Trophoblast cell (in vitro differentiated cells and primary cell): ENCODE measurements at regions not wholly inside any gene's neighbourhood (a gene's known extent, or its start where the extent isn't known, plus 50 kb on each side); places are given as distances from the start of the nearest gene placed in this dataset.

Experiments
- DNase-seq, 2 donors: peaks; one replicate each; pipeline ENCODE4 v3.0.0-alpha.2; 2016
- H2AFZ ChIP-seq: 2 replicates; pipeline ENCODE4 v1.6.1; 2013; ENCODE audit warnings: low read length, moderate library complexity, mild to moderate bottlenecking; ENCODE audit not compliant: insufficient read depth, poor library complexity
- H2AK5ac ChIP-seq: 2 replicates; pipeline ENCODE4 v1.6.1; 2013; ENCODE audit warnings: mild to moderate bottlenecking, low read length
- H2BK120ac ChIP-seq: 2 replicates; pipeline ENCODE4 v1.6.1; 2013; ENCODE audit warnings: low read length, mild to moderate bottlenecking, moderate library complexity; ENCODE audit not compliant: insufficient read depth, poor library complexity
- H2BK12ac ChIP-seq: 2 replicates; pipeline ENCODE4 v1.6.1; 2013; ENCODE audit warnings: mild to moderate bottlenecking, low read length, moderate library complexity
- H2BK5ac ChIP-seq: 2 replicates; pipeline ENCODE4 v1.6.1; 2013; ENCODE audit warnings: low read length, low read depth, moderate library complexity, mild to moderate bottlenecking; ENCODE audit not compliant: poor library complexity
- H3K14ac ChIP-seq: 2 replicates; pipeline ENCODE4 v1.6.1; 2013; ENCODE audit warnings: mild to moderate bottlenecking, low read length
- H3K18ac ChIP-seq: 2 replicates; pipeline ENCODE4 v1.6.1; 2013; ENCODE audit warnings: mild to moderate bottlenecking, low read length
- H3K23ac ChIP-seq: 2 replicates; pipeline ENCODE4 v1.6.1; 2013; ENCODE audit warnings: low read length
- H3K27ac ChIP-seq: 2 replicates; pipeline ENCODE4 v1.5.1; 2013; ENCODE audit warnings: low read depth, mild to moderate bottlenecking, inconsistent platforms, low read length, moderate library complexity
- H3K27me3 ChIP-seq: 2 replicates; pipeline ENCODE4 v1.6.1; 2013; ENCODE audit warnings: inconsistent platforms, mild to moderate bottlenecking, low read length, moderate library complexity; ENCODE audit not compliant: insufficient read depth
- H3K36me3 ChIP-seq, 2 experiments: 1 replicate in 1 of 2; 2 replicates in 1 of 2; pipeline ENCODE4 v1.6.1; 2013; ENCODE audit warnings: low read length in 2 of 2, mild to moderate bottlenecking in 2 of 2, moderate library complexity in 1 of 2; ENCODE audit not compliant: insufficient read depth in 2 of 2, control insufficient read depth in 1 of 2
- H3K4ac ChIP-seq: 2 replicates; pipeline ENCODE4 v1.6.1; 2013; ENCODE audit warnings: low read depth, mild to moderate bottlenecking, low read length, moderate library complexity
- H3K4me1 ChIP-seq, 2 experiments: 1 replicate in 1 of 2; 2 replicates in 1 of 2; pipeline ENCODE4 v1.6.1; 2013; ENCODE audit warnings: low read length in 2 of 2, mild to moderate bottlenecking in 2 of 2, moderate library complexity in 1 of 2; ENCODE audit not compliant: insufficient read depth in 2 of 2, control insufficient read depth in 1 of 2
- H3K4me2 ChIP-seq: 2 replicates; pipeline ENCODE4 v1.6.1; 2013; ENCODE audit warnings: inconsistent platforms, mild to moderate bottlenecking, low read length, moderate library complexity
- H3K4me3 ChIP-seq: 2 replicates; pipeline ENCODE4 v1.5.1; 2013; ENCODE audit warnings: mild to moderate bottlenecking, low read depth, low read length, inconsistent platforms
- H3K79me1 ChIP-seq: one replicate; pipeline ENCODE4 v1.6.1; 2013; ENCODE audit warnings: low read length
- H3K79me2 ChIP-seq: 2 replicates; pipeline ENCODE4 v1.6.1; 2013; ENCODE audit warnings: low read length, mild to moderate bottlenecking; ENCODE audit not compliant: control insufficient read depth, insufficient read depth, poor library complexity
- H3K9ac ChIP-seq: 2 replicates; pipeline ENCODE4 v1.6.1; 2013; ENCODE audit warnings: mild to moderate bottlenecking, low read length
- H3K9me3 ChIP-seq: 2 replicates; pipeline ENCODE4 v1.6.1; 2013; ENCODE audit warnings: low read depth, mild to moderate bottlenecking, control low read depth, inconsistent platforms, low read length; ENCODE audit not compliant: insufficient read depth
- H4K12ac ChIP-seq: 2 replicates; pipeline ENCODE4 v1.6.1; 2013; ENCODE audit warnings: low read depth, mild to moderate bottlenecking, low read length, moderate library complexity
- H4K8ac ChIP-seq: 2 replicates; pipeline ENCODE4 v1.6.1; 2013; ENCODE audit warnings: low read depth, mild to moderate bottlenecking, low read length, moderate library complexity
- H4K91ac ChIP-seq: one replicate; pipeline ENCODE4 v1.6.1; 2013; ENCODE audit warnings: low read depth, mild to moderate bottlenecking, low read length, moderate library complexity
- WGBS: extraction: QIAGEN DNeasy Blood & Tissue Kit; methylation state at CpG from one replicate; pipeline ENCODE4 v1.1.7; 2013; ENCODE audit warnings: missing lambda C conversion rate; ENCODE audit not compliant: insufficient read length, insufficient coverage; ENCODE audit errors: extremely low coverage; 5-methylcytosine and 5-hydroxymethylcytosine counted together

DNA sequence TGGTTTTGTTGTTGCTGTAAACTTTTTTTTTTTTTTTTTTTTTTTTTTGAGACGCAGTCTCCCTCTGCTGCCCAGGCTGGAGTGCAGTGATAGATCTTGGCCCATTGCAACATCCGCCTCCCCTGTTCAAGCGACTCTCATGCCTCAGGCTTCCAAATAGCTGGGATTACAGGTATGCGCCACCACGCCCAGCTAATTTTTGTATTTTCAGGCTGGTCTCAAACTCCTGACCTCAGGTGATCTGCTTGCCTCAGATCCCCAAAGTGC lies 78.9 kb upstream of the SLC45A1 start:
- no peaks in the 10 kb centered on the region for H3K36me3 ChIP-seq
- peak overlapping the region; percentile 92 for H4K91ac ChIP-seq
- peak; percentile 89 to 94 for DNase-seq
- H3K9ac ChIP-seq: no peak overlapping the region
- peak overlapping the region; percentile 83 for H2BK5ac ChIP-seq
- H3K4me1 ChIP-seq: peaks cover 14 to 17% of the 10 kb centered on the region in 2 experiments
- H3K23ac ChIP-seq: no peak overlapping the region
- no peak overlapping the region for H2AFZ ChIP-seq
- H3K4ac ChIP-seq: peak overlapping the region; percentile 13
- peaks cover 23% of the 10 kb centered on the region for H3K79me1 ChIP-seq
- no CpG with 5 or more reads among the region's 5 CpGs for WGBS
- no peak overlapping the region for H4K12ac ChIP-seq
- H3K79me2 ChIP-seq: no peaks in the 10 kb centered on the region
- no peak overlapping the region for H3K18ac ChIP-seq
- peak overlapping the region; percentile 84 for H3K27ac ChIP-seq
- H2BK12ac ChIP-seq: no peak overlapping the region
- no peak overlapping the region for H4K8ac ChIP-seq
- H3K4me3 ChIP-seq: no peak overlapping the region
- H3K27me3 ChIP-seq: no peaks in the 10 kb centered on the region
- H3K14ac ChIP-seq: peak overlapping the region; percentile 64
- peak overlapping the region; percentile 83 for H2BK120ac ChIP-seq
- no peak overlapping the region for H3K4me2 ChIP-seq
- no peaks in the 10 kb centered on the region for H3K9me3 ChIP-seq
- H2AK5ac ChIP-seq: no peak overlapping the region

DNA sequence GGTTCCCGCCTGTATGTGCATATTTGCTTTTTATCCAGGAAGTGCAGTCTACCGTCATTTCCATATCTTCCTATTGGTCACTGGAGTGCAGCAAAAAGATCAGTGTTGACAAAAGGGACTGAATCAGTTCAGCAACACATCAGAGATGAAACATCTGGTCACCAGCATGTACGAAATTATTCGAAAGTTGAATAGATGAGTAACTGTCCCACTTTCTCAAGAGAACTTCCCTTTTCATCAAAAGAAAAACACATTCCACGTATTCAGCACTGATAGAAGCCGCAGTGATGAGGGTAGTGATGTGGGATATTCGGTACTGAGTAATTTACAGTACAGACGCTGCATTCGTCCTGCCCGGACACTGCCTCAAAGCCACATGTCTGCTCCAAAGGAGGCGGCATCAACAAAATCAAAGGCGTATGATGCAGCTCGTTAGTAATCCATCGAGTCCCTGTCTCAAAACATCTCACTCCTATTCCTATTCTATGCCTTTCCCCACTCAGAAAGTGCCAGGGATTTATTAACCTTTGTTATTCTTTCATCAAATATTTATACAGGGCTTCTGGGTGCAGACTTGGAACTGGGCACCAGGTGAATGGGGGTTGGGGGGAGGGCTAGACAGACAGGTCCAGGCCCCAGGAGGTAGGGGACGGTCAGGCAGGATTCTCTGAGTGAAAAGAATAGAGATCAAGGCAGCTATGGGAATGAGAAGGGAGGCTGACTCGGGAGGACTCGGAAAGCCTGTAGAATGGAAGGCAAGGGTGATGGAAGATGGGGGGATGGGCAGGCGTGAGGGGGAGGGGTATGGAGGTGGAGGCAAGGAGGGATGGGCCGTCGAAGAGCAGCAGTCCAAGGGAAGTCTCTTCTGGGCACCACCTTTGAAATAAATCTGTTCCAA lies 79.5 kb upstream of the SLC45A1 start:
- Histone ChIP-seq H2AK5ac (peak overlapping the region; percentile 58), H3K79me1 (peaks cover 23% of the 10 kb centered on the region), H2BK12ac (peak overlapping the region; percentile 77), H3K4me2 (no peak overlapping the region), H2AFZ (no peak overlapping the region), H3K27ac (peak overlapping the region; percentile 84), H3K4ac (peak overlapping the region; percentile 39), H4K12ac (no peak overlapping the region), H3K9me3 (no peaks in the 10 kb centered on the region), H2BK120ac (peak overlapping the region; percentile 83), H3K18ac (peak overlapping the region; percentile 49), H3K4me3 (no peak overlapping the region), H4K91ac (peak overlapping the region; percentile 92), H3K4me1 (peaks cover 14 to 17% of the 10 kb centered on the region in 2 experiments), H2BK5ac (peak overlapping the region; percentile 86), H4K8ac (peak overlapping the region; percentile 22), H3K23ac (no peak overlapping the region), H3K79me2 (no peaks in the 10 kb centered on the region), H3K27me3 (no peaks in the 10 kb centered on the region), H3K36me3 (no peaks in the 10 kb centered on the region), H3K14ac (peak overlapping the region; percentile 69), H3K9ac (no peak overlapping the region)
- WGBS: no CpG with 5 or more reads among the region's 20 CpGs
- peak; percentile 95 to 98 for DNase-seq

DNA sequence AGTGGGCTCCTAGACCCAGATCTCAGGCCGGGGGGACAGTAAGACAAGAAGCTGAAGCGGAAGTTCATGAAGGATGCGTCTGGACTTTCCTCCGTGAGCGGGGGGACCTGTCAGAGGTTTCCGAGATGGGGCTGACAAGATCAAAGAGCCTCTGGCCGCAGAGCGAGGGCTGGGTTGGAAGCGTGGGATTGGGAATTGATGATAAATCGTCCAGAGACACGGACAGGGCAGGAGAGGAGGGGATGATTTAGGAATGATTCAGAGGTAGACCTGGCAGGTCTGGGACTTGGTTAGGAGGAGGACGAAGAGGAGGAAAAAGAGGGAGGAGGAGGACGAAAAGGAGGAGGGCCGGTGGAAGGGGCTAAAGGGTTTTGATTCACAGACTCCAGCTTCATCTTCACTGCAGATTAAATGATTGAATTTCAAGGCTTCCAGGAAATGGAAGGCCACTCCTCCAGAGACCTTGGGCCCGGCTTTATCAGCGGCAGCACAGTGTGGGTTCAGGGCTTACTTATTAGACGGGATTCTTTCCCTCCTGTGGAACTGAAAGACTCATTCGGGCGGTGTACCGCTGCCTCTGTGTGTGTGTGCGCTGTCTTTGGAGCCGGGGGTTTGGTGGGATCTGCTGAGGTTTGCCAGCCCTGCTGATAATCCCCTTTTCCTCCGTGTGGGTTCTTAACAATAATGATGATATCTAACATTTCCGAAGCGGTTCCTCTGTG lies 85.7 kb upstream of the SLC45A1 start:
- Histone ChIP-seq H3K4ac (peak overlapping the region; percentile 43), H3K9ac (no peak overlapping the region), H3K23ac (no peak overlapping the region), H3K14ac (peak overlapping the region; percentile 54), H3K4me3 (no peak overlapping the region), H3K27me3 (no peaks in the 10 kb centered on the region), H3K4me1 (peaks cover 14 to 15% of the 10 kb centered on the region in 2 experiments), H2BK120ac (peak overlapping the region; percentile 85), H3K9me3 (peaks cover 6% of the 10 kb centered on the region), H3K4me2 (no peak overlapping the region), H4K12ac (no peak overlapping the region), H3K79me2 (no peaks in the 10 kb centered on the region), H3K79me1 (peaks cover 13% of the 10 kb centered on the region), H2AK5ac (peak overlapping the region; percentile 52), H2BK5ac (peak overlapping the region; percentile 76), H2AFZ (peak overlapping the region; percentile 50), H2BK12ac (peak overlapping the region; percentile 87), H3K18ac (peak overlapping the region; percentile 49), H3K36me3 (no peaks in the 10 kb centered on the region), H4K8ac (peak overlapping the region; percentile 51), H3K27ac (peak overlapping the region; percentile 78), H4K91ac (peak overlapping the region; percentile 79)
- DNase-seq: no peak
- WGBS: 100% methylated on average over 3 of the region's 25 CpGs

DNA sequence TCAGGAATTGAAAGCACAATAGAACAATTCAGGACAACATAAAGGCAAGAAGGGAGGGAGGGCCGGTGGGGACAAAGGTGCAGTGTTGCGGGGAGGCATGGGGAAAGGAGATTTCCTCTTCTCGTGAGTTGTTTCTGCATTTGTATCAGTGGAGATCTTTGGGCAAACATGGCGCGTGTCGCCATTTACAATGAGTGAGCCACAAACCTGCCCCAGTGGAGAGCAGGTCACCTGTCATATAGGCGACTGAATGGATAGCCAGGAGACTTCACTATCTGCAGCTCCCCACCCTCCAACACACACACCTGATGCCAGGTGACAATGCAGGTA lies 87.7 kb upstream of the SLC45A1 start:
- Histone ChIP-seq H3K4me1 (peaks cover 14 to 16% of the 10 kb centered on the region in 2 experiments), H3K79me1 (peaks cover 13% of the 10 kb centered on the region), H2BK12ac (peak overlapping the region; percentile 7), H3K9ac (no peak overlapping the region), H3K4ac (peak overlapping the region; percentile 48), H3K27me3 (no peaks in the 10 kb centered on the region), H3K14ac (peak overlapping the region; percentile 79), H4K91ac (peak overlapping the region; percentile 81), H4K12ac (no peak overlapping the region), H3K23ac (no peak overlapping the region), H3K9me3 (peaks cover 8% of the 10 kb centered on the region), H3K27ac (no peak overlapping the region), H2AK5ac (peak overlapping the region; percentile 88), H3K4me2 (no peak overlapping the region), H3K36me3 (no peaks in the 10 kb centered on the region), H3K18ac (no peak overlapping the region), H3K79me2 (no peaks in the 10 kb centered on the region), H2BK120ac (peak overlapping the region; percentile 1), H4K8ac (no peak overlapping the region), H2BK5ac (no peak overlapping the region), H3K4me3 (no peak overlapping the region), H2AFZ (no peak overlapping the region)
- no CpG with 5 or more reads among the region's 7 CpGs for WGBS
- peak in 1 of 2 donors; percentile 30 for DNase-seq
